SU-DHL-6 (cell line): ENCODE measurements at regions not wholly inside any gene's neighbourhood (a gene's known extent, or its start where the extent isn't known, plus 50 kb on each side); places are given as distances from the start of the nearest gene placed in this dataset.
"Not testable (repeated sequence)": the region's sequence is repeated elsewhere in the genome, so short reads cannot be mapped to it uniquely, and the experiment has no call there.

Experiments
- H2AFZ ChIP-seq: fragments of 200-600 bp; sonication (generic); 2 replicates; pipeline ENCODE4 v1.6.1; 2014; ENCODE audit warnings: low read depth, mild to moderate bottlenecking, moderate library complexity, mixed read lengths, antibody characterized with exemption, low read length; ENCODE audit not compliant: severe bottlenecking
- H3F3A ChIP-seq: fragments of 200-600 bp; shearing (Covaris generic); 2 replicates; pipeline ENCODE4 v1.6.0; 2016; ENCODE audit warnings: antibody characterized with exemption, mild to moderate bottlenecking; ENCODE audit not compliant: insufficient read depth
- H3K27ac ChIP-seq: fragments of 200-600 bp; sonication (generic); 2 replicates; pipeline ENCODE4 v1.5.1; 2016; ENCODE audit warnings: low read depth, mild to moderate bottlenecking, low read length, moderate library complexity, mixed read lengths
- H3K27me3 ChIP-seq: fragments of 200-600 bp; sonication (generic), shearing (Covaris generic); 2 replicates; pipeline ENCODE4 v1.6.0; 2014; ENCODE audit warnings: mild to moderate bottlenecking, low read length
- H3K36me3 ChIP-seq: fragments of 200-600 bp; sonication (generic); 2 replicates; pipeline ENCODE4 v1.6.1; 2014; ENCODE audit warnings: mild to moderate bottlenecking, low read length, mixed read lengths
- H3K4me2 ChIP-seq: fragments of 300-600, 200-600 bp; shearing (Covaris generic), sonication (generic); 2 replicates; pipeline ENCODE4 v1.6.0; 2014; ENCODE audit warnings: low read length, low read depth, mild to moderate bottlenecking; ENCODE audit not compliant: poor library complexity, severe bottlenecking
- H3K4me3 ChIP-seq: fragments of 200-600 bp; sonication (generic); 2 replicates; pipeline ENCODE4 v1.5.1; 2014; ENCODE audit warnings: antibody characterized with exemption, low read length, mild to moderate bottlenecking, mixed read lengths; ENCODE audit not compliant: insufficient read depth, poor library complexity, severe bottlenecking
- H3K79me2 ChIP-seq: fragments of 200-600 bp; sonication (generic); 2 replicates; pipeline ENCODE4 v1.6.1; 2014; ENCODE audit warnings: mild to moderate bottlenecking, low read length, moderate library complexity; ENCODE audit not compliant: insufficient read depth
- H3K9ac ChIP-seq: fragments of 200-600 bp; sonication (generic); 2 replicates; pipeline ENCODE4 v1.7.0; 2014; ENCODE audit warnings: mild to moderate bottlenecking, low read length
- H3K9me2 ChIP-seq: fragments of 200-600 bp; sonication (generic); replicated peaks from 2 replicates; pipeline ENCODE4 v1.6.1; 2014; ENCODE audit warnings: low read length; ENCODE audit not compliant: insufficient read depth
- H3K9me3 ChIP-seq: fragments of 200-600 bp; sonication (generic); 2 replicates; pipeline ENCODE4 v1.6.1; 2014; ENCODE audit warnings: low read length, mixed read lengths; ENCODE audit not compliant: insufficient read depth
- H4K20me1 ChIP-seq: fragments of 200-600 bp; sonication (generic); 2 replicates; pipeline ENCODE4 v1.6.1; 2014; ENCODE audit warnings: low read depth, mild to moderate bottlenecking, antibody characterized with exemption, low read length, moderate library complexity, mixed read lengths
- CTCF ChIP-seq: fragments of 200-600 bp; sonication (generic); IDR thresholded peaks from one replicate; pipeline ENCODE4 v1.5.1; 2017; ENCODE audit warnings: antibody characterized with exemption, mild to moderate bottlenecking, low read length, moderate library complexity; ENCODE audit not compliant: insufficient read depth, poor library complexity, severe bottlenecking
- EZH2phosphoT487 ChIP-seq: fragments of 200-600 bp; sonication (generic), shearing (Covaris generic); conservative IDR thresholded peaks from 2 replicates; pipeline ENCODE4 v1.6.1; 2018; ENCODE audit warnings: mild to moderate bottlenecking, antibody characterized with exemption, low read length, moderate library complexity, mixed read lengths

GRCh38 chr12:83932011-83932410, 980.6 kb downstream of the SLC6A15 start:
- no peaks in the 10 kb centered on the region for H3K27me3 ChIP-seq
- no peak overlapping the region for H2AFZ ChIP-seq
- H3K4me2 ChIP-seq = no peak overlapping the region
- no peaks in the 10 kb centered on the region for H3F3A ChIP-seq
- no peak overlapping the region for H3K9ac ChIP-seq
- H3K4me3 ChIP-seq = no peak overlapping the region
- no peak overlapping the region for H3K27ac ChIP-seq
- no peaks in the 10 kb centered on the region for H4K20me1 ChIP-seq
- no peaks in the 10 kb centered on the region for H3K9me2 ChIP-seq
- no peaks in the 10 kb centered on the region for H3K79me2 ChIP-seq
- no peaks in the 10 kb centered on the region for H3K9me3 ChIP-seq
- TF ChIP-seq CTCF = no peak
- TF ChIP-seq EZH2phosphoT487 = no peak
- H3K36me3 ChIP-seq = no peaks in the 10 kb centered on the region

GRCh38 chr12:83931451-83931850, 981.1 kb downstream of the SLC6A15 start:
- Histone ChIP-seq H3K4me3 (no peak overlapping the region), H3K27me3 (no peaks in the 10 kb centered on the region), H4K20me1 (no peaks in the 10 kb centered on the region), H3K9ac (no peak overlapping the region), H3K36me3 (no peaks in the 10 kb centered on the region), H2AFZ (no peak overlapping the region), H3K4me2 (no peak overlapping the region), H3K9me2 (no peaks in the 10 kb centered on the region), H3F3A (no peaks in the 10 kb centered on the region), H3K79me2 (no peaks in the 10 kb centered on the region), H3K9me3 (no peaks in the 10 kb centered on the region), H3K27ac (no peak overlapping the region)
- TF ChIP-seq EZH2phosphoT487 (no peak), CTCF (no peak)

GRCh38 chr12:83929792-83930191, 982.8 kb downstream of the SLC6A15 start:
- H3K9me2 ChIP-seq, H2AFZ ChIP-seq, H4K20me1 ChIP-seq, H3K9ac ChIP-seq, H3K4me2 ChIP-seq, H3K4me3 ChIP-seq, H3K27me3 ChIP-seq, H3F3A ChIP-seq, H3K36me3 ChIP-seq, H3K27ac ChIP-seq, H3K79me2 ChIP-seq, H3K9me3 ChIP-seq: not testable (repeated sequence)

DNA sequence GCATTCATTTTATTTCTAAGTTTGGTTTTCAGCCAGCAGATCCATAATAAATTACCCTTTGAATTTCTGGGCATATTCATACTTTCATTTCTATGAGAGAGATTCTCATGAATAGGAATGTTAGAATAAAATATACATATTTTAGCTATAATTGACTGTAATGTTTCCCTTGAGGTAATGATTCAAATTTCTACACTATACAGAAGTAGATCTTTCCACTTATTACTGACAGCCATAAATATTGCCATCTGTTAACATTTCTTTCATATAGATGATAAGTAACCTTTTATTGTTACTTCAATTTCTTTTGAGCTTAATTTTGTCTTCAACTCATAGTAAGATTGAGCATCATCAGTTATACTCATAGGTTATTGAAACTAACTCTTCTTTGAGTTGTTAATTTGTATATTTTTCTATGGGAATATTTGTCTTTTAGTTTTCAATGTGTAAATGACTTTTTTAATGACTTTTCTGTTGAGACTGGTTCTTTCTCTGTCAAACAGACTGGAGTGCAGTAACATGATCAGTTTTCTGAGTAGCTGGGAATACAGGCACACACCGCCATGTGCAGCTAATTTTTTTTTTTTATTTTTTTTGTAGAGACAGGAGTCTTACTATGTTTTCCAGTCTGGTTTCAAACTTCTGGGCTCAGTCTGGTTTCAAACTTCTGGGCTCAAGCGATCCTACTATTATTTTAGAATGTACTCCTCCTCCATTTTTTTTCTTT, 991.6 kb downstream of the SLC6A15 start:
- no peaks in the 10 kb centered on the region for H3K36me3 ChIP-seq
- no peak overlapping the region for H3K9ac ChIP-seq
- H3K4me2 ChIP-seq = no peak overlapping the region
- H3K9me3 ChIP-seq = no peaks in the 10 kb centered on the region
- H3K27ac ChIP-seq = no peak overlapping the region
- H3K79me2 ChIP-seq = no peaks in the 10 kb centered on the region
- H2AFZ ChIP-seq = no peak overlapping the region
- TF ChIP-seq CTCF (no peak), EZH2phosphoT487 (no peak)
- H3K27me3 ChIP-seq = no peaks in the 10 kb centered on the region
- no peaks in the 10 kb centered on the region for H3K9me2 ChIP-seq
- no peaks in the 10 kb centered on the region for H3F3A ChIP-seq
- H3K4me3 ChIP-seq = no peak overlapping the region
- no peaks in the 10 kb centered on the region for H4K20me1 ChIP-seq
